Astrocyte of the spinal cord (primary cell): ENCODE measurements at regions not wholly inside any gene's neighbourhood (a gene's known extent, or its start where the extent isn't known, plus 50 kb on each side); places are given as distances from the start of the nearest gene placed in this dataset.
A peak's percentile ranks its signal among the peaks of the same experiment; 100 is the strongest.

Source experiments
- DNase-seq: peaks from one replicate; pipeline ENCODE4 v3.0.0; 2011; ENCODE audit warnings: low read depth, low spot score
- H3K4me3 ChIP-seq: 2 replicates; pipeline ENCODE4 v1.5.1; 2011; ENCODE audit warnings: low read depth, mild to moderate bottlenecking, low read length, moderate library complexity
- in situ Hi-C: cut with HindIII; loops from 2 replicates; pipeline ENCODE4 v1.10.0; 2017; ENCODE audit warnings: low sequenced_read_pairs
- TF ChIP-seq, protein P1 (sequence below): IDR thresholded peaks from 2 replicates; pipeline ENCODE4 v1.5.1; 2012; ENCODE audit warnings: low read depth, mild to moderate bottlenecking, low read length, inconsistent platforms

DNA sequence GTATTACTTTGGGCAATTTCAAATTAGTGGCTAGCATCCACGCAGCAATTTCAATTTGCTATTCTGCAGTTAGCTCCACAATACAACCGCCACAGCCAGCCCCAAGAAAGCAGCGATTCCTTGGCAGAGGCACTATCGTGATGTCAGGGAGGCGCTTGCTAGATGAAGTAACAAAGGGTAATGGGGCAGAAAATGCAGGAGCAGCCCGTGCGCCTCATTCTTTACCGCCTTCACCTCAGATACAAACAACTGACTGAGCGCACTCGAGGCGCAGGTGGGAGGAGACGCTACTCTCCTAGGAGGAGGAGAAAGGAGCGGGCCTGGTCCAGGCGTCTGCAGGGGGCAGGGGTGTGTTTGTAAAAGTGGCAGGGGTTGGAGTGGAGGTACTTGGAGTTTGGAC, 76.9 kb upstream of the ASB18 start:
- no peak overlapping the region for H3K4me3 ChIP-seq
- no peak for DNase-seq
- TF ChIP-seq, protein P1, sequence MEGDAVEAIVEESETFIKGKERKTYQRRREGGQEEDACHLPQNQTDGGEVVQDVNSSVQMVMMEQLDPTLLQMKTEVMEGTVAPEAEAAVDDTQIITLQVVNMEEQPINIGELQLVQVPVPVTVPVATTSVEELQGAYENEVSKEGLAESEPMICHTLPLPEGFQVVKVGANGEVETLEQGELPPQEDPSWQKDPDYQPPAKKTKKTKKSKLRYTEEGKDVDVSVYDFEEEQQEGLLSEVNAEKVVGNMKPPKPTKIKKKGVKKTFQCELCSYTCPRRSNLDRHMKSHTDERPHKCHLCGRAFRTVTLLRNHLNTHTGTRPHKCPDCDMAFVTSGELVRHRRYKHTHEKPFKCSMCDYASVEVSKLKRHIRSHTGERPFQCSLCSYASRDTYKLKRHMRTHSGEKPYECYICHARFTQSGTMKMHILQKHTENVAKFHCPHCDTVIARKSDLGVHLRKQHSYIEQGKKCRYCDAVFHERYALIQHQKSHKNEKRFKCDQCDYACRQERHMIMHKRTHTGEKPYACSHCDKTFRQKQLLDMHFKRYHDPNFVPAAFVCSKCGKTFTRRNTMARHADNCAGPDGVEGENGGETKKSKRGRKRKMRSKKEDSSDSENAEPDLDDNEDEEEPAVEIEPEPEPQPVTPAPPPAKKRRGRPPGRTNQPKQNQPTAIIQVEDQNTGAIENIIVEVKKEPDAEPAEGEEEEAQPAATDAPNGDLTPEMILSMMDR, result no peak
- in situ Hi-C loops, result no loop called here

DNA sequence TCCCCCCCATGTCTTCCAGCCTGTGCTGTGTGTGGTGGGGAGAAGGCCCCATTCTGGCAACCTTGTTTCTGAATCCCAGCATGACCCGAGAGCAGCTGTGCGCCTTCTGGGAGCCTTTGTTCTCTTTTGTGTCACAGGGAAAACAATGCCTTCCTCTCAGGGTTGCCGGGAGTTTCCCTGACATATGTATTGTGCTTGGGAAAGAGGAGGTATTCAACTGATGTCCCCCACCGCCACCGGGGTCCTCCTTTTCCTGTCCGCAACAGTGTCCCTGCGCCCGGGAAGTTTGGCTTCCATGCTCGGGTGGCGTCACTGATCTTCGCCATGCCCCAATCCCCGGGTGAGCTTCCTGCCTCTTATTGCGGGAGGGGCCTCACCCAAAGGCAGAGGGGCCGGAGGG, 77.5 kb upstream of the ASB18 start:
- DNase-seq, result no peak
- no peak overlapping the region for H3K4me3 ChIP-seq
- in situ Hi-C loops, result no loop called here
- TF ChIP-seq, protein P1, result no peak

DNA sequence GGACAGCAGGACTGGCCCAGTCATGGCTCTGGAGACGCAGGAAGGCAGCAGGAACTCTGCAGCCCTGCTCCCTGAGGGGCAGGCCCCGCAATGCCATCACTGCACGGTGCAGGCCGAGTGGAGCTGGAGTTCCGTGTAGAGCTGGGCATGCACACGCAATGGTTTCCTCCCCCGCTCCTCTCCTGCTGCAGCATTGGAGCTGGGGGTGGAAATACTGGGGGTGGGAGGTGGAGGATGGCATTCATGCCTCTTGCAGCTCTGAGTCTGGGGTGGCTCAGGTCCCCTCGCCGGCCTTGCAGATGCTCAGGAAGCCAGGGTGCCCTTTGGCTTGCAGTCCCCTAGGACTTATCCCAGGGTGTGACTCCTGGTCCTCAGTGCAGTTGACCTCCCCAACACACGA, 78.3 kb upstream of the ASB18 start:
- DNase-seq, result no peak
- TF ChIP-seq, protein P1, result no peak
- no peak overlapping the region for H3K4me3 ChIP-seq
- in situ Hi-C loops, result no loop called here

DNA sequence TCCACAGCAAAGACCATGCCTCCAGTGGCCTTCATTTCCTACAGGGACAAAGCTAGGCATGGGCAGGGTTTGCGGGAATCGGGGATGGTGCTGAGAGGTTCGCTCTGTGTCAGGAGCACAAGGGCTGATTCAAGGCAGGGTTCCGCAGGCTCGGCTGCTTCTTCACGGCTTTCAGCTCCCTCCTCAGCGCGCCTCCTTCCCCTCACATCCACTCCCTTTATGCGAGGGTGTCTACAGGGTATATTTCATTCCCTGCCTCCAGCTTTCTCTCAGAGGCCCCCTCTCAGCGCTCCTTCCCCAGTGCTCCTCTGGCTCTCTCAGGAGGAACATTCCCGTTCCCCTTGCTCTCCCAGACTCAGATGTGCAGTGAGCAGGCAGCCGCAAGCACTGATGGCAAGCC, 78.7 kb upstream of the ASB18 start:
- DNase-seq, result no peak
- TF ChIP-seq, protein P1, result no peak
- in situ Hi-C loops, result no loop called here
- no peak overlapping the region for H3K4me3 ChIP-seq

DNA sequence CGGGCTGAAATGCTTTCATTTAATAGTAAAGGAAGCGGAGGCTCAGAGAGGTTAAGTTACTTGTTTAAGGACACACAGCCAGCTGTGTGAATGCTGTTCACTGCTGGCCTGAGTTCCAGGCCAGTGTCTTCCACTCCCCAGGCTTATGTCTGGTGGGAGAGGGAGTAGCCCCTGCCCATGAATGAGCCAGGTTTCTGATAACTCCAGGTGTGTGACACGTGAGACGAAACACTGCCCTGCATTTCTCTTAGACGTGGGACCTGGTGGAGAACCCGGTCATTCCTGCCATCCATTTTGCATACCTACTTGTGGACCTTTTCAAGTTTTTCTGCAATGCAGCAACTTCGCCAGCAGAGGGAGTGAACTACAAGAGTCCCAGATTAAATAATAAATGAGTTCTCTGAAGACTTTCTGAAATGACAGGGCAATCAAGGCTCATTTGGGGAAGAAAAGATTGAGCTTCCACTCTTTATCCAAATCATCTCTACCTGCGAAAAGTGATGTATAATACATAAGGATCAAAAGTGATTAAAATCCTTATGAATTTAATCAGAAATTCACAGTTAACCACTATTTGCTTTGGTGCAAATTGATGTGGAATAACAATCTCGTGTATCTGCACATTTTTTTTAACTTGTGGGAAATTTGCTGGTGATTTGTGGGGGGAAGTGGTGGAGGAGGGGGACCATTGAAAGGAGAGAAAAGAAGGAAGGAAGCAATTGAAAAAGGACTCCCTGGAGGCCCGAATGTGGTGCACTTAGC, 79.4 kb upstream of the ASB18 start:
- TF ChIP-seq, protein P1, result peak; percentile 90
- in situ Hi-C loops, result no loop called here
- H3K4me3 ChIP-seq, result no peak overlapping the region
- peak; percentile 79 for DNase-seq

DNA sequence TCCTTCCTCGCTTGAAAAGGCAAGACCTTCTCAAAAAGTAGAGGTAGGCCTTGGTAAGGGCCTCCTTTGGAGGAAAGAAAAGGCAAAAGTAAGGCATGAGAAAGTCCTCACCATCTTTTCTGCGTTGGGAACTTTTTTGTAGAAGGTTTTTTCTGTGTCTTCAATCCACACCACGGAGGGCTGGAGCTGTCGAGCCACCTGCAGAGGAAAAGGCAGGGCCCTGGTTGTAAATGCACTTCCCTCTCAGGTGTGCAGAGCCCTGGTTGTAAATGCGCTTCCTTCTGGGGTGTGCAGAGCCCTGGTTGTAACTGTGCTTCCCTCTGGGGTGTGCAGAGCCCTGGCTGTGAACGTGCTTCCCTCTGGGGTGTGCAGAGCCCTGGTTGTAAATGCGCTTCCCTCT, 80.2 kb upstream of the ASB18 start:
- no peak for DNase-seq
- in situ Hi-C loops, result no loop called here
- no peak overlapping the region for H3K4me3 ChIP-seq
- TF ChIP-seq, protein P1, result no peak
